Motor neuron (in vitro differentiated cells): ENCODE measurements at regions not wholly inside any gene's neighbourhood (a gene's known extent, or its start where the extent isn't known, plus 50 kb on each side); places are given as distances from the start of the nearest gene placed in this dataset.
A peak's percentile ranks its signal among the peaks of the same experiment; 100 is the strongest.

Source experiments
- ATAC-seq, 8 experiments: fragments of 200-7000 bp; cut with Tn5 transposase; replicated peaks in 6 of 8; 2 replicates each; pipeline ENCODE4 v1.8.0; 2021; ENCODE audit warnings: mild to moderate bottlenecking in 8 of 8, moderate library complexity in 8 of 8
- H3K27ac ChIP-seq, 2 donors: fragments of 250-450 bp; sonication (Bioruptor Pico); 2 replicates each; pipeline ENCODE4 v1.9.0; 2021; ENCODE audit warnings: antibody characterized with exemption in 2 of 2, mild to moderate bottlenecking in 2 of 2, moderate library complexity in 1 of 2
- H3K4me1 ChIP-seq, 2 donors: fragments of 250-450 bp; sonication (Bioruptor Pico); replicated peaks in 1 of 2; 2 replicates each; pipeline ENCODE4 v1.6.1; 2021; ENCODE audit warnings: antibody characterized with exemption in 2 of 2, mild to moderate bottlenecking in 2 of 2, moderate library complexity in 1 of 2
- H3K4me3 ChIP-seq, 5 donors: fragments of 250-450 bp; sonication (Bioruptor Pico); 2 replicates each; pipeline ENCODE4 v1.9.0; 2021; ENCODE audit warnings: antibody characterized with exemption in 5 of 5, mild to moderate bottlenecking in 5 of 5, moderate library complexity in 4 of 5
- WGBS, 10 experiments: fragments of 450-650 bp; shearing (Covaris generic); methylation state at CpG; one replicate each; pipeline ENCODE4 v1.0.0; 2022; 5-methylcytosine and 5-hydroxymethylcytosine counted together
- in situ Hi-C, 9 experiments: fragments of 400-800 bp; cut with MboI; loops; one replicate each; pipeline ENCODE4 v1.15.0; 2021; ENCODE audit warnings: low sequenced_read_pairs in 9 of 9, low pct_unique_long_range_greater_than_20kb in 2 of 9; ENCODE audit not compliant: unreplicated experiment in 9 of 9

- 20 to 100% (median 71%) methylated on average over 1 of the region's 1 CpG; no CpG with 5 or more reads in 3 of the 10 experiments for WGBS, 10 experiments
- Histone ChIP-seq H3K4me3 (no peak overlapping the region), H3K4me1 (no peaks in the 10 kb centered on the region), H3K27ac (no peak overlapping the region)
- no peak for ATAC-seq
- in situ Hi-C loops: no loop called here
Observed at GRCh38 chr4:94395562-94395961, 52.9 kb upstream of the HPGDS start.

- no peak overlapping the region for H3K4me3 ChIP-seq
- in situ Hi-C loops: no loop called here
- no peaks in the 10 kb centered on the region for H3K4me1 ChIP-seq
- no peak overlapping the region for H3K27ac ChIP-seq
- no peak for ATAC-seq
- 50 to 100% (median 92%) methylated on average over 1 to 2 of the region's 2 CpGs; no CpG with 5 or more reads in 2 of the 10 experiments for WGBS, 10 experiments
Observed at GRCh38 chr4:94396984-94397383, 54.3 kb upstream of the HPGDS start.

- WGBS, 10 experiments: 67 to 100% (median 73%) methylated on average over 1 to 2 of the region's 2 CpGs; no CpG with 5 or more reads in 5 of the 10 experiments
Observed at GRCh38 chr4:94397635-94398034, 54.1 kb upstream of the PDLIM5 start.

GRCh38 chr4:94399277-94399676, 52.5 kb upstream of the PDLIM5 start:
- H3K27ac ChIP-seq: no peak overlapping the region
- 10 to 100% (median 83%) methylated on average over 1 to 2 of the region's 2 CpGs for WGBS, 10 experiments
- no peak for ATAC-seq
- no peak overlapping the region for H3K4me3 ChIP-seq
- no peaks in the 10 kb centered on the region for H3K4me1 ChIP-seq
- in situ Hi-C loops: no loop called here

More at GRCh38 chr4:94397635-94398034, 54.1 kb upstream of the PDLIM5 start:
- in situ Hi-C loops: no loop called here
- ATAC-seq: no peak
- Histone ChIP-seq H3K4me1 (no peaks in the 10 kb centered on the region), H3K4me3 (no peak overlapping the region), H3K27ac (no peak overlapping the region)

- peak in 5 of 8 experiments; percentile 44 to 83 (median 67) for ATAC-seq
- in situ Hi-C loops: loop anchor here in 4 of 9 experiments (25.0 kb wide), 1 partner anchor 188 kb away; no protein-coding TSS in a partner anchor
- Histone ChIP-seq H3K4me1 (no peaks in the 10 kb centered on the region), H3K4me3 (no peak overlapping the region), H3K27ac (no peak overlapping the region)
- WGBS, 10 experiments: 20 to 100% (median 83%) methylated on average over 1 of the region's 1 CpG; no CpG with 5 or more reads in 1 of the 10 experiments
Observed at GRCh38 chr4:94399721-94400120, 52.0 kb upstream of the PDLIM5 start.

GRCh38 chr4:94400191-94400590, 51.6 kb upstream of the PDLIM5 start:
- no peak overlapping the region for H3K4me3 ChIP-seq
- ATAC-seq: no peak
- 61 to 96% (median 87%) methylated on average over 2 to 3 of the region's 3 CpGs for WGBS, 10 experiments
- no peaks in the 10 kb centered on the region for H3K4me1 ChIP-seq
- no peak overlapping the region for H3K27ac ChIP-seq
- in situ Hi-C loops: loop anchor here in 4 of 9 experiments (25.0 kb wide), 1 partner anchor 187 kb away; no protein-coding TSS in a partner anchor
